NCI-H2107 treated with DMSO at 0.1 percent for 48 hours (cell line): ENCODE measurements at regions not wholly inside any gene's neighbourhood (a gene's known extent, or its start where the extent isn't known, plus 50 kb on each side); places are given as distances from the start of the nearest gene placed in this dataset.
A peak's percentile ranks its signal among the peaks of the same experiment; 100 is the strongest.

Experiments
- DNase-seq: peaks from one replicate; lab custom pipeline; 2025; ENCODE audit not compliant: unreplicated experiment; lab: John Stamatoyannopoulos, UW

- no peak for DNase-seq
Observed at GRCh38 chrX:58051346-58051745, 141.1 kb upstream of the ZXDA start.

DNA sequence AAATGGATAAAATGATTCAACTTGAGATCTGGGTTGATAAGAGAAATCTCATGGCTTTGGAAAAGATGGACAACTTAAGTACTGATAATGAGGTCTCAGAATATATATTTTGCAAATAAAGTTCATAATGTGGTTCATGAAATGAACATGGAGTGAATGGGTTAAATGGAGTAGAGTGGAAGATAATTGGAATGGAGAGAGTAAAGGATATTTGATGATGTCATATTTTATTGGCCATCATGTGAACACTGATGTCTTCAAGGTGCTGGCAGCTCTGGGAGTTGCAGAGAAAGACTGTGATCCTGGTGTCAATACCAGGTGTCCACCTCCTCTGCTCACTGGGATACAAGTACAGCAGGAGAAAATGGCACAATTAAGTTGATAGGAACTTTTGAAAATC is 133.9 kb upstream of the ZXDA start:
- DNase-seq: no peak

DNA sequence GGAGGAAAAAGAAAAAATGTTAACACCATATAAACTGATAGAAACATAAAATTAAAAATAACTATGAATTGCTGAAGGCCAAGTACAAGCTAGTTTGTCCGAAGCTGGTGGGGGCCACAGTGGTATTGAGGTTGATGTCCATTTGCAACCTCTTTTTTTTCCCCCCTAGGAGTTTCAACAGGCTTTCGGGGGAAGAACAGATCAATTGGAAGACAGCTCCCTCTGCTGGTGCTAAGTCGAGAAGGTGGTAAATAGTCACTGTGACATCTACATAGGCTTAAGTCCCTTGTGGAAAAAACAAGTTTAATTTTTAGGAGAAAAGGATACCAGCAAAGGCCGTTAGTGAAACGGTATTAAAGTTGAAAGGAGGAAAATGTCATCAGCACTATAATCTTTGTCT is 115.7 kb upstream of the ZXDA start:
- peak; percentile 50 for DNase-seq

- DNase-seq: no peak
Observed at GRCh38 chrX:57985951-57986350, 75.7 kb upstream of the ZXDA start.

- DNase-seq: no peak
Observed at GRCh38 chrX:57984620-57985019, 74.4 kb upstream of the ZXDA start.

GRCh38 chrX:57977992-57978391 is 67.7 kb upstream of the ZXDA start:
- no peak for DNase-seq

DNA sequence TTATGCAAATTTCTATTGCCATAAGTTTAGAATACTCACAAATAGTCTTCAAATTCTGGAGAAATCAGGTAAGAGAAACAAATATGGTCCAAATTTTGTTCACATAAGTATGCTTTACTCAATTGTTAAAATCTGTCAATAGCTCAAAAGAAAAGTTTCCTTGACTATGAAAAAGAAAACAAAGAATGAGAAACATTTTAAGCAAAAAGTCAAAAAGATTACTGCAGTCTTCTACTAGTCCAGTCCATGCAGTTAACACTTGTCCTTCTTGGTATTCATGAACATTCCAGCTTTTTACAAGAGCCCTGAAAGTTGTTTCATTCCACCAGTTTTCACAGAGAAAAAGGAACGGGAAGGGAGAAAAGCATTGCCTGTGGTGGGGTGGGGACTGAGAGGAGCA is 54.7 kb upstream of the ZXDA start:
- DNase-seq: no peak
